GM12878 (cell line): ENCODE measurements at regions not wholly inside any gene's neighbourhood (a gene's known extent, or its start where the extent isn't known, plus 50 kb on each side); places are given as distances from the start of the nearest gene placed in this dataset.

ENCODE experiments used
- ATAC-seq: fragments of 200-7000 bp; cut with Tn5 transposase; 3 replicates; pipeline ENCODE4 v1.9.1; 2020; ENCODE audit warnings: mild to moderate bottlenecking, moderate library complexity
- BruUV-seq: library from RNA; stranded (reverse); fragments of 400-500 nt; replicated peaks from 2 replicates; lab custom pipeline; 2021; lab: Mats Ljungman, UMichigan
- CTCF ChIA-PET: fragments of 300-600 bp; sonication (Branson Sonifier 250); formaldehyde crosslinking; extraction: SDS; loops from one replicate; lab custom pipeline; 2021; ENCODE audit warnings: inconsistent platforms; lab: Yijun Ruan, JAX
- POLR2A ChIA-PET: fragments of 350-600 bp; formaldehyde crosslinking; extraction: SDS; loops from one replicate; lab custom pipeline; 2021; ENCODE audit warnings: inconsistent platforms; lab: Charles Lee
- RAD21 ChIA-PET: fragments of 300-600 bp; sonication (Branson Sonifier 250); formaldehyde crosslinking; loops from one replicate; lab custom pipeline; 2023; ENCODE audit warnings: antibody characterized with exemption; ENCODE audit not compliant: unreplicated experiment; lab: Charles Lee
- SMC1A ChIA-PET: fragments of 300-600 bp; sonication (Branson Sonifier 250); formaldehyde crosslinking; loops from one replicate; lab custom pipeline; 2023; ENCODE audit not compliant: unreplicated experiment, uncharacterized antibody; lab: Charles Lee
- DNase-seq: peaks from one replicate; pipeline ENCODE4 v3.0.0-alpha.2; 2011; ENCODE audit warnings: low read depth, low spot score
- FAIRE-seq: peaks from 3 replicates; lab custom pipeline; 2011; peaks lifted over from hg19 to GRCh38; lab: Jason Lieb, UNC
- H2AFZ ChIP-seq: 2 replicates; pipeline ENCODE4 v1.6.0; 2011; ENCODE audit warnings: low read depth, low read length, control low read depth; ENCODE audit not compliant: control insufficient read depth
- H3K27ac ChIP-seq: 2 replicates; pipeline ENCODE4 v1.5.1; 2011; ENCODE audit warnings: control low read depth; ENCODE audit not compliant: control insufficient read depth, insufficient read depth
- H3K27me3 ChIP-seq, 2 experiments: replicated peaks in 1 of 2; 2 replicates each; pipeline versions ENCODE4 v1.6.0 to v1.6.1; 2011; ENCODE audit warnings: low read length in 1 of 2; ENCODE audit not compliant: control insufficient read depth in 2 of 2, insufficient read depth in 2 of 2
- H3K36me3 ChIP-seq, 2 experiments: 2 replicates each; pipeline ENCODE4 v1.5.1; 2011; ENCODE audit warnings: low read length in 1 of 2; ENCODE audit not compliant: control insufficient read depth in 2 of 2, insufficient read depth in 2 of 2
- H3K4me1 ChIP-seq: 2 replicates; pipeline ENCODE4 v1.6.1; 2011; ENCODE audit warnings: mild to moderate bottlenecking, low read length, moderate library complexity, mixed read lengths; ENCODE audit not compliant: control insufficient read depth, insufficient read depth
- H3K4me2 ChIP-seq: 2 replicates; pipeline ENCODE4 v1.6.0; 2011; ENCODE audit warnings: control low read depth; ENCODE audit not compliant: control insufficient read depth, insufficient read depth
- H3K4me3 ChIP-seq: fragments of 200-600 bp; sonication (generic); 2 replicates; pipeline ENCODE4 v1.5.1; 2016
- H3K79me2 ChIP-seq: 2 replicates; pipeline ENCODE4 v1.6.0; 2011; ENCODE audit warnings: low read length; ENCODE audit not compliant: control insufficient read depth, insufficient read depth
- H3K9ac ChIP-seq: 2 replicates; pipeline ENCODE4 v1.8.0; 2011; ENCODE audit warnings: low read length, control low read depth, mixed read lengths; ENCODE audit not compliant: control insufficient read depth, insufficient read depth
- H3K9me3 ChIP-seq: replicated peaks from 3 replicates; pipeline ENCODE4 v1.5.1; 2011; ENCODE audit warnings: mild to moderate bottlenecking, low read length; ENCODE audit not compliant: control insufficient read depth, insufficient read depth
- H4K20me1 ChIP-seq: 2 replicates; pipeline ENCODE4 v1.6.0; 2011; ENCODE audit not compliant: control insufficient read depth, insufficient read depth
- CBFB ChIP-seq: IDR thresholded peaks from 2 replicates; pipeline ENCODE4 v1.6.1; 2016; ENCODE audit warnings: antibody characterized with exemption, low read depth
- CREM ChIP-seq: IDR thresholded peaks from 2 replicates; pipeline ENCODE4 v1.6.1; 2014; ENCODE audit warnings: antibody characterized with exemption, low read depth
- ESRRA ChIP-seq: IDR thresholded peaks from 2 replicates; pipeline ENCODE4 v1.6.1; 2012; ENCODE audit warnings: mild to moderate bottlenecking, low read length, improper control_type of control experiment
- FOXM1 ChIP-seq: IDR thresholded peaks from 2 replicates; pipeline ENCODE4 v1.6.1; 2012; ENCODE audit warnings: low read depth, mild to moderate bottlenecking, inconsistent platforms, low read length, moderate library complexity
- IRF3 ChIP-seq: fragments of 450-650 bp; IDR thresholded peaks from 2 replicates; pipeline ENCODE4 v1.6.1; 2014; ENCODE audit warnings: mild to moderate bottlenecking
- KDM1A ChIP-seq: fragments of 200-600 bp; sonication (generic); IDR thresholded peaks from 2 replicates; pipeline ENCODE4 v1.6.1; 2016; ENCODE audit warnings: borderline replicate concordance
- MEF2B ChIP-seq: fragments of 450-650 bp; IDR thresholded peaks from 2 replicates; pipeline ENCODE4 v1.6.1; 2018; ENCODE audit warnings: mild to moderate bottlenecking, moderate library complexity; ENCODE audit not compliant: partially characterized antibody, poor library complexity, severe bottlenecking
- RAD21 ChIP-seq: IDR thresholded peaks from 2 replicates; pipeline ENCODE4 v1.6.1; 2011; ENCODE audit warnings: mild to moderate bottlenecking, low read depth, low read length, moderate library complexity; ENCODE audit not compliant: insufficient read depth
- USF2 ChIP-seq: IDR thresholded peaks from 2 replicates; pipeline ENCODE4 v1.6.1; 2011; ENCODE audit warnings: low read depth, low read length, improper control_type of control experiment, borderline replicate concordance
- WRNIP1 ChIP-seq: IDR thresholded peaks from 2 replicates; pipeline ENCODE4 v1.6.1; 2011; ENCODE audit warnings: low read depth, low read length, improper control_type of control experiment, borderline replicate concordance
- YY1 ChIP-seq: IDR thresholded peaks from 2 replicates; pipeline ENCODE4 v1.6.1; 2011; ENCODE audit warnings: low read depth, mild to moderate bottlenecking, low read length
- ZZZ3 ChIP-seq: IDR thresholded peaks from 2 replicates; pipeline ENCODE4 v1.6.1; 2011; ENCODE audit warnings: low read depth; ENCODE audit not compliant: control insufficient read depth, insufficient read length
- WGBS: methylation state at CpG from one replicate; pipeline ENCODE4 v1.1.6; 2016; ENCODE audit warnings: low lambda C conversion rate; ENCODE audit not compliant: insufficient replicate concordance, insufficient coverage; ENCODE audit errors: missing lambda C conversion rate; 5-methylcytosine and 5-hydroxymethylcytosine counted together
- in situ Hi-C: fragments of 300-500 bp; cut with MboI; formaldehyde crosslinking; loops from 9 replicates; pipeline ENCODE4 v1.14.3; 2018; ENCODE audit warnings: mixed read lengths
- intact Hi-C: fragments of 100-400 bp; cut with micrococcal nuclease; formaldehyde crosslinking; loops from one replicate; pipeline ENCODE4 v1.14.2; 2022; ENCODE audit not compliant: unreplicated experiment
- TF ChIP-seq, protein P1 (sequence below): fragments of 450-650 bp; IDR thresholded peaks from 2 replicates; pipeline ENCODE4 v1.6.1; 2018; ENCODE audit warnings: mild to moderate bottlenecking, low read depth, moderate library complexity; ENCODE audit not compliant: partially characterized antibody
- TF ChIP-seq, protein P2 (sequence below): IDR thresholded peaks from 2 replicates; pipeline ENCODE4 v1.6.1; 2012; ENCODE audit warnings: low read length, inconsistent platforms

DNA sequence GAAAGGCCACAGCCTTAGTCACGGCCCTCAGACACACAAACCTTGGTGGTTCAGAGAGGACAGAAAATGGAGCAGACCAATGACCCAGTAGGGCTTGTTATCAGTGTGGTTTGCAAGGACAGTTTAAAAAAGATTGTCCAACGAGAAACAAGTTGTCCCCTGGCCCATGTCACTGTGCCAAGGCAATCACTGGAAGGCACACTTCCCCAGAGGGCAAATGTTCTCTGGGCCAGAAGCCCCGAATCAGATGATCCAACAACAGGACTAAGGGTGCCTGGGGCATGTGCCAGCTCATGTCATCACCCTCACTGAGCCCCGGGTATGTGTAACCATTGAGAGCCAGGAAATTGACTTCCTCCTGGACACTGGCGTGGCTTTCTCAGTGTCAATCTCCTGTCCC is 950.1 kb upstream of the CTNND2 start:
- ChIA-PET POLR2A (no interaction called here), SMC1A (no interaction called here), RAD21 (no interaction called here), CTCF (no interaction called here)
- intact Hi-C loops = no loop called here
- no peak overlapping the region for H3K27ac ChIP-seq
- ATAC-seq (no peak), FAIRE-seq (no peak), DNase-seq (no peak)
- H3K4me3 ChIP-seq = no peak overlapping the region
- no peaks in the 10 kb centered on the region for H4K20me1 ChIP-seq
- no peaks in the 10 kb centered on the region for H3K4me1 ChIP-seq
- WGBS = 0% methylated on average over 5 of the region's 5 CpGs
- H3K4me2 ChIP-seq = no peak overlapping the region
- no peaks in the 10 kb centered on the region for H3K9me3 ChIP-seq
- H3K9ac ChIP-seq = no peak overlapping the region
- BruUV-seq = no TSS peak
- in situ Hi-C loops = no loop called here
- no peaks in the 10 kb centered on the region for H3K27me3 ChIP-seq
- H3K36me3 ChIP-seq = no peaks in the 10 kb centered on the region
- H3K79me2 ChIP-seq = no peaks in the 10 kb centered on the region
- H2AFZ ChIP-seq = no peak overlapping the region
- TF ChIP-seq RAD21 (no peak), USF2 (no peak), YY1 (no peak), MEF2B (no peak), ESRRA (no peak), KDM1A (no peak), FOXM1 (no peak), CREM (no peak), IRF3 (no peak), CBFB (no peak), ZZZ3 (no peak), WRNIP1 (no peak)
- TF ChIP-seq, protein P1, sequence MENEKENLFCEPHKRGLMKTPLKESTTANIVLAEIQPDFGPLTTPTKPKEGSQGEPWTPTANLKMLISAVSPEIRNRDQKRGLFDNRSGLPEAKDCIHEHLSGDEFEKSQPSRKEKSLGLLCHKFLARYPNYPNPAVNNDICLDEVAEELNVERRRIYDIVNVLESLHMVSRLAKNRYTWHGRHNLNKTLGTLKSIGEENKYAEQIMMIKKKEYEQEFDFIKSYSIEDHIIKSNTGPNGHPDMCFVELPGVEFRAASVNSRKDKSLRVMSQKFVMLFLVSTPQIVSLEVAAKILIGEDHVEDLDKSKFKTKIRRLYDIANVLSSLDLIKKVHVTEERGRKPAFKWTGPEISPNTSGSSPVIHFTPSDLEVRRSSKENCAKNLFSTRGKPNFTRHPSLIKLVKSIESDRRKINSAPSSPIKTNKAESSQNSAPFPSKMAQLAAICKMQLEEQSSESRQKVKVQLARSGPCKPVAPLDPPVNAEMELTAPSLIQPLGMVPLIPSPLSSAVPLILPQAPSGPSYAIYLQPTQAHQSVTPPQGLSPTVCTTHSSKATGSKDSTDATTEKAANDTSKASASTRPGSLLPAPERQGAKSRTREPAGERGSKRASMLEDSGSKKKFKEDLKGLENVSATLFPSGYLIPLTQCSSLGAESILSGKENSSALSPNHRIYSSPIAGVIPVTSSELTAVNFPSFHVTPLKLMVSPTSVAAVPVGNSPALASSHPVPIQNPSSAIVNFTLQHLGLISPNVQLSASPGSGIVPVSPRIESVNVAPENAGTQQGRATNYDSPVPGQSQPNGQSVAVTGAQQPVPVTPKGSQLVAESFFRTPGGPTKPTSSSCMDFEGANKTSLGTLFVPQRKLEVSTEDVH = no peak
- TF ChIP-seq, protein P2, sequence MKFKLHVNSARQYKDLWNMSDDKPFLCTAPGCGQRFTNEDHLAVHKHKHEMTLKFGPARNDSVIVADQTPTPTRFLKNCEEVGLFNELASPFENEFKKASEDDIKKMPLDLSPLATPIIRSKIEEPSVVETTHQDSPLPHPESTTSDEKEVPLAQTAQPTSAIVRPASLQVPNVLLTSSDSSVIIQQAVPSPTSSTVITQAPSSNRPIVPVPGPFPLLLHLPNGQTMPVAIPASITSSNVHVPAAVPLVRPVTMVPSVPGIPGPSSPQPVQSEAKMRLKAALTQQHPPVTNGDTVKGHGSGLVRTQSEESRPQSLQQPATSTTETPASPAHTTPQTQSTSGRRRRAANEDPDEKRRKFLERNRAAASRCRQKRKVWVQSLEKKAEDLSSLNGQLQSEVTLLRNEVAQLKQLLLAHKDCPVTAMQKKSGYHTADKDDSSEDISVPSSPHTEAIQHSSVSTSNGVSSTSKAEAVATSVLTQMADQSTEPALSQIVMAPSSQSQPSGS = no peak
